A549 (cell line): ENCODE measurements at regions not wholly inside any gene's neighbourhood (a gene's known extent, or its start where the extent isn't known, plus 50 kb on each side); places are given as distances from the start of the nearest gene placed in this dataset.

Experiments
- ATAC-seq, 2 experiments: fragments of 200-7000 bp in 1 of 2; fragments of >200 bp in 1 of 2; cut with Nextera tagmentation in 1 of 2; cut with Tn5 transposase in 1 of 2; 3 replicates each; pipeline versions ENCODE4 v1.8.0 to v1.9.1; 2018 to 2020; ENCODE audit warnings: mild to moderate bottlenecking in 1 of 2, moderate library complexity in 1 of 2
- CTCF ChIA-PET: fragments of 300-600 bp; sonication (Branson Sonifier 250); formaldehyde crosslinking; extraction: SDS; loops from one replicate; lab custom pipeline; 2021; ENCODE audit warnings: antibody characterized with exemption, inconsistent platforms; lab: Yijun Ruan, JAX
- POLR2A ChIA-PET: fragments of 350-600 bp; formaldehyde crosslinking; extraction: SDS; loops from one replicate; lab custom pipeline; 2021; ENCODE audit warnings: antibody characterized with exemption, inconsistent platforms; lab: Yijun Ruan, JAX
- DNase-seq, 2 experiments: peaks; one replicate each; pipeline versions ENCODE4 v3.0.0 to v3.0.0-alpha.2; 2011 to 2016; ENCODE audit warnings: low read depth in 1 of 2, low spot score in 1 of 2
- FAIRE-seq: peaks from 2 replicates; lab custom pipeline; 2011; peaks lifted over from hg19 to GRCh38; lab: Jason Lieb, UNC
- H3K27ac ChIP-seq, 2 experiments: fragments of >200 bp; sonication (Bioruptor Twin); formaldehyde crosslinking; 3 replicates each; pipeline ENCODE4 v1.5.1; 2016 to 2017
- H3K4me1 ChIP-seq: fragments of >200 bp; sonication (Bioruptor Twin); formaldehyde crosslinking; 3 replicates; pipeline ENCODE4 v1.6.1; 2016
- H3K4me2 ChIP-seq: fragments of >200 bp; sonication (Bioruptor Twin); formaldehyde crosslinking; 3 replicates; pipeline ENCODE4 v1.6.1; 2016
- H3K4me3 ChIP-seq: fragments of >200 bp; sonication (Bioruptor Twin); formaldehyde crosslinking; 3 replicates; pipeline ENCODE4 v1.5.1; 2016
- H3K9me3 ChIP-seq: fragments of >200 bp; sonication (Bioruptor Twin); formaldehyde crosslinking; 3 replicates; pipeline ENCODE4 v1.6.1; 2016
- CHD2 ChIP-seq: fragments of 150-350 bp; IDR thresholded peaks from 2 replicates; pipeline ENCODE4 v1.6.1; 2014; ENCODE audit warnings: low read length; ENCODE audit not compliant: partially characterized antibody
- CHD4 ChIP-seq: fragments of 200-600 bp; sonication (generic); IDR thresholded peaks from 2 replicates; pipeline ENCODE4 v1.6.1; 2016; ENCODE audit warnings: antibody characterized with exemption, mild to moderate bottlenecking, borderline replicate concordance
- EP300 ChIP-seq, 2 experiments: fragments of >200 bp; sonication (Bioruptor Twin); formaldehyde crosslinking; IDR thresholded peaks; 2 replicates in 1 of 2; 3 replicates in 1 of 2; pipeline ENCODE4 v1.6.1; 2016 to 2017
- FOSL2 ChIP-seq, 2 experiments: fragments of 450-650 bp in 1 of 2; fragments of >200 bp in 1 of 2; sonication (Bioruptor Twin) in 1 of 2; formaldehyde crosslinking; IDR thresholded peaks; 2 replicates each; pipeline versions ENCODE4 v1.5.0 to v1.6.1; 2016 to 2020; ENCODE audit warnings: mild to moderate bottlenecking in 1 of 2, moderate library complexity in 1 of 2
- FOXS1 ChIP-seq: fragments of 250-450 bp; sonication (Bioruptor Pico); IDR thresholded peaks from 2 replicates; pipeline ENCODE4 v1.5.0; 2020; ENCODE audit warnings: mild to moderate bottlenecking, moderate library complexity
- HDAC2 ChIP-seq: fragments of 200-600 bp; sonication (generic); IDR thresholded peaks from 2 replicates; pipeline ENCODE4 v1.6.1; 2016
- HOXB13 ChIP-seq: fragments of 250-450 bp; sonication (Bioruptor Pico); IDR thresholded peaks from 2 replicates; pipeline ENCODE4 v1.5.0; 2020; ENCODE audit warnings: low read depth, mild to moderate bottlenecking, moderate library complexity
- HOXB5 ChIP-seq: fragments of 250-450 bp; sonication (Bioruptor Pico); IDR thresholded peaks from 2 replicates; pipeline ENCODE4 v1.5.0; 2020; ENCODE audit warnings: mild to moderate bottlenecking, moderate library complexity
- MAFK ChIP-seq: fragments of 450-650 bp; IDR thresholded peaks from 2 replicates; pipeline ENCODE4 v1.6.1; 2014; ENCODE audit not compliant: partially characterized antibody
- MYC ChIP-seq: IDR thresholded peaks from 2 replicates; pipeline ENCODE4 v1.6.1; 2012; ENCODE audit warnings: mild to moderate bottlenecking, inconsistent platforms, low read length, improper control_type of control experiment, borderline replicate concordance
- NFE2L2 ChIP-seq: fragments of 150-350 bp; conservative IDR thresholded peaks from 2 replicates; pipeline ENCODE4 v1.6.1; 2014; ENCODE audit warnings: low read length
- NR3C1 ChIP-seq: fragments of >200 bp; sonication (Bioruptor Twin); formaldehyde crosslinking; IDR thresholded peaks from 3 replicates; pipeline ENCODE4 v1.6.1; 2017
- PHF8 ChIP-seq: fragments of 200-600 bp; sonication (generic); IDR thresholded peaks from 2 replicates; pipeline ENCODE4 v1.6.1; 2016; ENCODE audit warnings: low read depth, mild to moderate bottlenecking, antibody characterized with exemption, moderate library complexity, borderline replicate concordance
- RARB ChIP-seq: fragments of 250-450 bp; sonication (Bioruptor Pico); IDR thresholded peaks from 2 replicates; pipeline ENCODE4 v1.8.0; 2021; ENCODE audit warnings: mild to moderate bottlenecking, moderate library complexity
- RFX5 ChIP-seq: fragments of 450-650 bp; IDR thresholded peaks from 2 replicates; pipeline ENCODE4 v1.7.1; 2014; ENCODE audit warnings: antibody characterized with exemption, mild to moderate bottlenecking, moderate library complexity
- RNF2 ChIP-seq: fragments of 200-600 bp; sonication (generic); IDR thresholded peaks from 2 replicates; pipeline ENCODE4 v1.6.1; 2016; ENCODE audit warnings: low read depth, mild to moderate bottlenecking, antibody characterized with exemption, moderate library complexity, borderline replicate concordance
- TFCP2L1 ChIP-seq: fragments of 250-450 bp; sonication (Bioruptor Pico); IDR thresholded peaks from 2 replicates; pipeline ENCODE4 v1.5.0; 2021; ENCODE audit warnings: mild to moderate bottlenecking
- ZC3H11A ChIP-seq: fragments of 450-650 bp; IDR thresholded peaks from 2 replicates; pipeline ENCODE4 v1.6.1; 2014; ENCODE audit warnings: antibody characterized with exemption, mild to moderate bottlenecking
- ZNF302 ChIP-seq: fragments of 250-450 bp; sonication (Bioruptor Pico); IDR thresholded peaks from 2 replicates; pipeline ENCODE4 v1.9.0; 2021; ENCODE audit warnings: inconsistent platforms, mild to moderate bottlenecking, moderate library complexity
- WGBS: methylation state at CpG from one replicate; pipeline ENCODE4 v1.1.6; 2017; ENCODE audit errors: missing lambda C conversion rate; 5-methylcytosine and 5-hydroxymethylcytosine counted together
- TF ChIP-seq, protein P1 (sequence below): fragments of 150-350 bp; IDR thresholded peaks from 2 replicates; pipeline ENCODE4 v1.6.1; 2014; ENCODE audit warnings: low read depth, mild to moderate bottlenecking, low read length
- TF ChIP-seq, protein P2 (sequence below): fragments of 200-600 bp; sonication (generic); IDR thresholded peaks from 2 replicates; pipeline ENCODE4 v1.6.1; 2016; ENCODE audit warnings: antibody characterized with exemption, mild to moderate bottlenecking, moderate library complexity
- TF ChIP-seq, protein P3 (sequence below): fragments of >200 bp; sonication (Bioruptor Twin); formaldehyde crosslinking; IDR thresholded peaks from 3 replicates; pipeline ENCODE4 v1.6.1; 2016
- TF ChIP-seq, protein P4 (sequence below): IDR thresholded peaks from 2 replicates; pipeline ENCODE4 v1.6.1; 2012

DNA sequence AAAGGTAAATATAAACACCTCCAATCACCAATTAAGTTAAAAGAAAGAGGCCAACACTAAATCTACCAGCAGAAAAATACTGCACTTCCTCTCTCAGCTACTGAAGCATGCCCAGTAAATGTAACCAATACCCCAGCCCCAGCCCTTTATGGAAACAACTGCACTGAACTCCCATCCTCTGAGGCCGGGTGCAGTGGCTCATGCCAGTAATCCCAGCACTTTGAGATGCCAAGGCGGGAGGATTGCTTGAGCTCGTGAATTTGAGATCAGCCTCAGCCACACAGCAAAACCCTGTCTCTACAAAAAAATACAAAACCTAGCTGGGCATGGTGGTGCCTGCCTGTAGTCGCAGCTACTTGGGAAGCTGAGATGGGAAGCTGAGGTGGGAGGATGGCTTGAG lies 221.6 kb upstream of the SOX21 start:
- H3K9me3 ChIP-seq, result peaks cover 6% of the 10 kb centered on the region; the same call in 1 of the 3 replicates
- no peak for ATAC-seq
- WGBS, result 89% methylated on average over 1 of the region's 4 CpGs
- TF ChIP-seq CHD4, result no peak
- no peak for TF ChIP-seq ZC3H11A
- TF ChIP-seq MYC, result no peak
- TF ChIP-seq CHD2, result no peak
- H3K4me1 ChIP-seq, result no peaks in the 10 kb centered on the region
- DNase-seq, result no peak
- H3K4me2 ChIP-seq, result no peak overlapping the region
- POLR2A ChIA-PET, result no interaction called here
- H3K27ac ChIP-seq, result no peak overlapping the region
- no peak for FAIRE-seq
- no peak overlapping the region for H3K4me3 ChIP-seq
- CTCF ChIA-PET, result interaction anchor here (1.0 kb wide), 1 partner anchor 52 kb away, joined by 3 read pairs; no protein-coding TSS in a partner anchor

DNA sequence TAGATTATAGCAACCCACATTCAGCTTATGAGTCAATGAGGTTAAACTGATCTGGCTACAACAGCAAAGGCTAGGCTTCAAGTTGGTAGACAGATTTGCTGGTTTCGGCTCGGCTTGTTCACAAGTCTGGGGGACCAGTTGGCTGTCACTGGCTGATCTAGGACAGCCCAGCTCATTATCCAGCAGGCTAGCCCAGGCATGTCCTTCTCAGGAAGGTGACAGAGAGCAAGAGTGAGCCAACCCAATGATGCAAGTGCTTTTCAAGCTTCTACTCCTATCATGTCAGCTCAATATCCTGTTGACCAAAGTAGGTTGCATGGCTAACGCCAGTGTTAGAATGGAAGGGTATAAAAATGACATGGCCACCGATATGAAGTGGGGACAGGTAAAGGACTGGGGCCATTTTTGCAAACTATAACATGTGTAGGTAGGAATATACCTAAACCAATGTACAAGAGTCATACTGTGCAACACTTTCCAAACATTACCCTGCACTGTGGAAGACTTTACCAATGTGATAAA lies 220.9 kb upstream of the SOX21 start:
- Histone ChIP-seq H3K4me1 (no peaks in the 10 kb centered on the region), H3K27ac (no peak overlapping the region), H3K4me2 (no peak overlapping the region), H3K4me3 (no peak overlapping the region), H3K9me3 (peaks cover 6% of the 10 kb centered on the region; the same call in 1 of the 3 replicates)
- CTCF ChIA-PET, result interaction anchor here (1.2 kb wide), 1 partner anchor 22 kb away, joined by 3 read pairs; no protein-coding TSS in a partner anchor
- POLR2A ChIA-PET, result no interaction called here
- FAIRE-seq (no peak), ATAC-seq (no peak), DNase-seq (no peak)
- TF ChIP-seq HOXB13 (CRISPR knock-in tag), result no peak
- no peak for TF ChIP-seq ZNF302
- no peak for TF ChIP-seq EP300 (IDR thresholded peaks at IDR 0.05)
- TF ChIP-seq NR3C1, result no peak
- TF ChIP-seq MAFK, result no peak
- TF ChIP-seq RFX5, result no peak
- TF ChIP-seq, protein P1, sequence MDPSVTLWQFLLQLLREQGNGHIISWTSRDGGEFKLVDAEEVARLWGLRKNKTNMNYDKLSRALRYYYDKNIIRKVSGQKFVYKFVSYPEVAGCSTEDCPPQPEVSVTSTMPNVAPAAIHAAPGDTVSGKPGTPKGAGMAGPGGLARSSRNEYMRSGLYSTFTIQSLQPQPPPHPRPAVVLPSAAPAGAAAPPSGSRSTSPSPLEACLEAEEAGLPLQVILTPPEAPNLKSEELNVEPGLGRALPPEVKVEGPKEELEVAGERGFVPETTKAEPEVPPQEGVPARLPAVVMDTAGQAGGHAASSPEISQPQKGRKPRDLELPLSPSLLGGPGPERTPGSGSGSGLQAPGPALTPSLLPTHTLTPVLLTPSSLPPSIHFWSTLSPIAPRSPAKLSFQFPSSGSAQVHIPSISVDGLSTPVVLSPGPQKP, result no peak
- TF ChIP-seq, protein P2, sequence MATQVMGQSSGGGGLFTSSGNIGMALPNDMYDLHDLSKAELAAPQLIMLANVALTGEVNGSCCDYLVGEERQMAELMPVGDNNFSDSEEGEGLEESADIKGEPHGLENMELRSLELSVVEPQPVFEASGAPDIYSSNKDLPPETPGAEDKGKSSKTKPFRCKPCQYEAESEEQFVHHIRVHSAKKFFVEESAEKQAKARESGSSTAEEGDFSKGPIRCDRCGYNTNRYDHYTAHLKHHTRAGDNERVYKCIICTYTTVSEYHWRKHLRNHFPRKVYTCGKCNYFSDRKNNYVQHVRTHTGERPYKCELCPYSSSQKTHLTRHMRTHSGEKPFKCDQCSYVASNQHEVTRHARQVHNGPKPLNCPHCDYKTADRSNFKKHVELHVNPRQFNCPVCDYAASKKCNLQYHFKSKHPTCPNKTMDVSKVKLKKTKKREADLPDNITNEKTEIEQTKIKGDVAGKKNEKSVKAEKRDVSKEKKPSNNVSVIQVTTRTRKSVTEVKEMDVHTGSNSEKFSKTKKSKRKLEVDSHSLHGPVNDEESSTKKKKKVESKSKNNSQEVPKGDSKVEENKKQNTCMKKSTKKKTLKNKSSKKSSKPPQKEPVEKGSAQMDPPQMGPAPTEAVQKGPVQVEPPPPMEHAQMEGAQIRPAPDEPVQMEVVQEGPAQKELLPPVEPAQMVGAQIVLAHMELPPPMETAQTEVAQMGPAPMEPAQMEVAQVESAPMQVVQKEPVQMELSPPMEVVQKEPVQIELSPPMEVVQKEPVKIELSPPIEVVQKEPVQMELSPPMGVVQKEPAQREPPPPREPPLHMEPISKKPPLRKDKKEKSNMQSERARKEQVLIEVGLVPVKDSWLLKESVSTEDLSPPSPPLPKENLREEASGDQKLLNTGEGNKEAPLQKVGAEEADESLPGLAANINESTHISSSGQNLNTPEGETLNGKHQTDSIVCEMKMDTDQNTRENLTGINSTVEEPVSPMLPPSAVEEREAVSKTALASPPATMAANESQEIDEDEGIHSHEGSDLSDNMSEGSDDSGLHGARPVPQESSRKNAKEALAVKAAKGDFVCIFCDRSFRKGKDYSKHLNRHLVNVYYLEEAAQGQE, result no peak
- TF ChIP-seq HOXB5 (CRISPR knock-in tag), result no peak
- no peak for TF ChIP-seq CHD4
- no peak for TF ChIP-seq NFE2L2
- TF ChIP-seq TFCP2L1 (CRISPR knock-in tag), result no peak
- TF ChIP-seq, protein P3, sequence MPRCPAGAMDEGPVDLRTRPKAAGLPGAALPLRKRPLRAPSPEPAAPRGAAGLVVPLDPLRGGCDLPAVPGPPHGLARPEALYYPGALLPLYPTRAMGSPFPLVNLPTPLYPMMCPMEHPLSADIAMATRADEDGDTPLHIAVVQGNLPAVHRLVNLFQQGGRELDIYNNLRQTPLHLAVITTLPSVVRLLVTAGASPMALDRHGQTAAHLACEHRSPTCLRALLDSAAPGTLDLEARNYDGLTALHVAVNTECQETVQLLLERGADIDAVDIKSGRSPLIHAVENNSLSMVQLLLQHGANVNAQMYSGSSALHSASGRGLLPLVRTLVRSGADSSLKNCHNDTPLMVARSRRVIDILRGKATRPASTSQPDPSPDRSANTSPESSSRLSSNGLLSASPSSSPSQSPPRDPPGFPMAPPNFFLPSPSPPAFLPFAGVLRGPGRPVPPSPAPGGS, result no peak
- WGBS, result 51% methylated on average over 4 of the region's 4 CpGs

DNA sequence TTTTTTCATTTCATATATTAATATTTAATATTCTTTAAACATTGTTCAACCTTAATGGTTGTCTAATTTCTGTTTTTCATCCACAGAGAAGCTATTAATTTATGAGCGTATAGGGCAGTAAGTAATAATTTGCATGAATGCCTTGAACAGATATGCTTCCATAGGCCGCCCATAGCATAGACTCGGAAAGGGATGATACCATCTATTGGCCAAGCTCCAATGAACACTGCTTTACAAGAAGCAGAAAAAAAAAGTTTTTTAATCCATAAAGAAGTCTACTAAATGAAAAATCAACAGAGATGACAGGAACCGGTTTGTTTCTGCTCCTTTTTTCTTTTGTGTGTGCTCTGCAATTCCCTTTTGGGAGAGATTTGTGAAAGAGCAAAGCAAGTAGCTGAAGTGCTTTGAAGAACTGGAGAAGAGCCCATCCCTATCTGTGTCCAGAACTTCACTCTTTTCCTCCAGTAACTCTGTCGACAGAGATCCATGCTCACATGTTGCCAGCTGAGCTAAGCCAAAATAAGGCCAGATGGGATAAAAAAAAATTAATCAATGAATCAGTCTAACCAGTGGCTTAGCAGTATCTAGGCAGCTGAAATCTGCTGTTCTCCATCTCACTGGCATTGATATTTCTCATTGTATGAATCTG lies 215.9 kb upstream of the SOX21 start:
- POLR2A ChIA-PET, result no interaction called here
- Histone ChIP-seq H3K4me1 (no peaks in the 10 kb centered on the region), H3K9me3 (peaks cover 2% of the 10 kb centered on the region; the same call in 1 of the 3 replicates), H3K4me3 (no peak overlapping the region), H3K4me2 (no peak overlapping the region), H3K27ac (no peak overlapping the region)
- ATAC-seq (no peak), FAIRE-seq (no peak), DNase-seq (no peak)
- CTCF ChIA-PET, result no interaction called here
- WGBS, result 65% methylated on average over 5 of the region's 5 CpGs
- TF ChIP-seq FOXS1 (CRISPR knock-in tag), result no peak
- no peak for TF ChIP-seq PHF8
- TF ChIP-seq RARB, result no peak
- no peak for TF ChIP-seq ZC3H11A
- TF ChIP-seq, protein P4, sequence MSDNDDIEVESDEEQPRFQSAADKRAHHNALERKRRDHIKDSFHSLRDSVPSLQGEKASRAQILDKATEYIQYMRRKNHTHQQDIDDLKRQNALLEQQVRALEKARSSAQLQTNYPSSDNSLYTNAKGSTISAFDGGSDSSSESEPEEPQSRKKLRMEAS, result no peak
- no peak for TF ChIP-seq HDAC2
- TF ChIP-seq, protein P3, result no peak
- no peak for TF ChIP-seq FOSL2 (IDR thresholded peaks at IDR 0.05)
- TF ChIP-seq FOSL2 (CRISPR knock-in tag; IDR thresholded peaks at IDR 0.05), result no peak
- no peak for TF ChIP-seq EP300 (IDR thresholded peaks at IDR 0.05)
- no peak for TF ChIP-seq HOXB13 (CRISPR knock-in tag)
- no peak for TF ChIP-seq RNF2
